H1 (cell line): ENCODE measurements at regions not wholly inside any gene's neighbourhood (a gene's known extent, or its start where the extent isn't known, plus 50 kb on each side); places are given as distances from the start of the nearest gene placed in this dataset.

Experiments used
- CTCF ChIA-PET: fragments of 300-600 bp; sonication (Branson Sonifier 250); formaldehyde crosslinking; loops from one replicate; lab custom pipeline; 2021; ENCODE audit not compliant: partially characterized antibody; lab: Charles Lee
- POLR2A ChIA-PET: fragments of 300-600 bp; sonication (Branson Sonifier 250); formaldehyde crosslinking; loops from one replicate; lab custom pipeline; 2021; ENCODE audit warnings: inconsistent platforms; ENCODE audit not compliant: partially characterized antibody; lab: Charles Lee
- DNase-seq, 2 experiments: peaks; one replicate each; pipeline versions ENCODE4 v3.0.0 to v3.0.0-alpha.2; 2010 to 2022; ENCODE audit warnings: low spot score in 2 of 2, low read depth in 1 of 2, mixed read lengths in 1 of 2
- FAIRE-seq: peaks from 2 replicates; lab custom pipeline; 2011; peaks lifted over from hg19 to GRCh38; lab: Jason Lieb, UNC
- H2AFZ ChIP-seq: 2 replicates; pipeline ENCODE4 v1.8.1; 2012; ENCODE audit warnings: low read length, inconsistent platforms
- H2AK5ac ChIP-seq: 2 replicates; pipeline ENCODE4 v1.6.1; 2013; ENCODE audit warnings: low read depth, low read length
- H2BK120ac ChIP-seq: replicated peaks from 2 replicates; pipeline ENCODE3; 2013; ENCODE audit warnings: low read depth, low read length, inconsistent platforms
- H2BK12ac ChIP-seq: 2 replicates; pipeline ENCODE4 v1.6.1; 2013; ENCODE audit warnings: low read depth, low read length
- H2BK15ac ChIP-seq: 2 replicates; pipeline ENCODE4 v1.6.1; 2013; ENCODE audit warnings: low read length
- H2BK20ac ChIP-seq: 2 replicates; pipeline ENCODE4 v1.6.1; 2013; ENCODE audit warnings: low read length
- H2BK5ac ChIP-seq: 2 replicates; pipeline ENCODE4 v1.6.1; 2013; ENCODE audit warnings: low read depth, low read length
- H3K14ac ChIP-seq: 2 replicates; pipeline ENCODE4 v1.6.1; 2013; ENCODE audit warnings: inconsistent platforms; ENCODE audit not compliant: insufficient read length
- H3K18ac ChIP-seq: 2 replicates; pipeline ENCODE4 v1.6.1; 2013; ENCODE audit warnings: low read length; ENCODE audit errors: extremely low read depth
- H3K23ac ChIP-seq: 2 replicates; pipeline ENCODE4 v1.6.1; 2013; ENCODE audit warnings: inconsistent platforms; ENCODE audit not compliant: insufficient read length
- H3K23me2 ChIP-seq: 2 replicates; pipeline ENCODE4 v1.6.1; 2013; ENCODE audit warnings: low read depth, low read length
- H3K27ac ChIP-seq: 2 replicates; pipeline ENCODE4 v1.6.1; 2011; ENCODE audit warnings: low read depth, low read length, inconsistent platforms
- H3K27me3 ChIP-seq, 4 experiments: replicated peaks in 1 of 4; 1 replicate in 1 of 4; 2 replicates in 3 of 4; pipeline versions ENCODE4 v1.6.1 to v1.8.1; 2011 to 2013; ENCODE audit warnings: low read length in 3 of 4, mild to moderate bottlenecking in 3 of 4, inconsistent platforms in 2 of 4, mixed read lengths in 2 of 4, moderate library complexity in 1 of 4; ENCODE audit not compliant: control insufficient read depth in 3 of 4, insufficient read depth in 3 of 4; ENCODE audit errors: extremely low read depth in 1 of 4
- H3K36me3 ChIP-seq, 4 experiments: 2 replicates each; pipeline versions ENCODE4 v1.6.1 to v1.8.1; 2011 to 2013; ENCODE audit warnings: mild to moderate bottlenecking in 4 of 4, low read length in 3 of 4, moderate library complexity in 2 of 4, control low read depth in 1 of 4, inconsistent platforms in 1 of 4; ENCODE audit not compliant: insufficient read depth in 4 of 4, control insufficient read depth in 2 of 4
- H3K4ac ChIP-seq: replicated peaks from 2 replicates; pipeline ENCODE3; 2013; ENCODE audit warnings: low read length, low read depth, mixed read lengths, inconsistent platforms; ENCODE audit not compliant: insufficient read length
- H3K4me1 ChIP-seq, 4 experiments: replicated peaks in 1 of 4; 1 replicate in 1 of 4; 2 replicates in 3 of 4; pipeline versions ENCODE4 v1.6.1 to v1.8.1; 2011 to 2013; ENCODE audit warnings: low read length in 3 of 4, inconsistent platforms in 2 of 4, mixed read lengths in 1 of 4; ENCODE audit not compliant: insufficient read depth in 4 of 4, control insufficient read depth in 3 of 4
- H3K4me2 ChIP-seq, 2 experiments: 2 replicates each; pipeline versions ENCODE4 v1.6.1 to v1.8.1; 2011 to 2013; ENCODE audit warnings: low read depth in 2 of 2, low read length in 2 of 2, control low read depth in 1 of 2, inconsistent platforms in 1 of 2, mild to moderate bottlenecking in 1 of 2; ENCODE audit not compliant: insufficient read depth in 1 of 2
- H3K4me3 ChIP-seq, 4 experiments: fragments of 200-600, 300-600 bp in 1 of 4; sonication (generic), shearing (Covaris generic), sonication (Bioruptor Twin) in 1 of 4; 2 replicates each; pipeline versions ENCODE4 v1.5.1 to v1.8.1; 2011 to 2016; ENCODE audit warnings: low read length in 4 of 4, low read depth in 3 of 4, control low read depth in 2 of 4, inconsistent platforms in 2 of 4, mild to moderate bottlenecking in 2 of 4, mixed read lengths in 1 of 4, moderate library complexity in 1 of 4; ENCODE audit not compliant: insufficient read depth in 2 of 4; ENCODE audit errors: extremely low read depth in 1 of 4
- H3K56ac ChIP-seq: replicated peaks from 2 replicates; pipeline ENCODE3; 2013; ENCODE audit warnings: low read depth, mild to moderate bottlenecking, mixed read lengths, low read length, inconsistent platforms; ENCODE audit not compliant: insufficient read length
- H3K79me1 ChIP-seq: 2 replicates; pipeline ENCODE4 v1.6.1; 2013; ENCODE audit warnings: low read depth, low read length, control low read depth
- H3K79me2 ChIP-seq, 2 experiments: 2 replicates each; pipeline versions ENCODE4 v1.6.1 to v1.8.1; 2012 to 2013; ENCODE audit warnings: low read length in 2 of 2, mild to moderate bottlenecking in 2 of 2, inconsistent platforms in 1 of 2; ENCODE audit not compliant: insufficient read depth in 2 of 2, control insufficient read depth in 1 of 2
- H3K9ac ChIP-seq, 4 experiments: replicated peaks in 1 of 4; 1 replicate in 1 of 4; 2 replicates in 3 of 4; pipeline versions ENCODE4 v1.6.1 to v1.8.1; 2011 to 2013; ENCODE audit warnings: low read depth in 3 of 4, low read length in 3 of 4, control low read depth in 2 of 4, mild to moderate bottlenecking in 2 of 4, moderate library complexity in 2 of 4, inconsistent platforms in 1 of 4; ENCODE audit errors: extremely low read depth in 1 of 4
- H3K9me3 ChIP-seq, 2 experiments: 2 replicates each; pipeline versions ENCODE4 v1.6.1 to v1.8.1; 2012 to 2013; ENCODE audit warnings: mild to moderate bottlenecking in 2 of 2, moderate library complexity in 2 of 2, control low read depth in 1 of 2, inconsistent platforms in 1 of 2, low read depth in 1 of 2, low read length in 1 of 2, mixed read lengths in 1 of 2; ENCODE audit not compliant: insufficient read depth in 2 of 2
- H4K20me1 ChIP-seq, 2 experiments: replicated peaks in 1 of 2; 2 replicates each; pipeline versions ENCODE3 to v1.8.1; 2011 to 2013; ENCODE audit warnings: inconsistent platforms in 2 of 2, low read length in 2 of 2, mild to moderate bottlenecking in 1 of 2; ENCODE audit not compliant: insufficient read depth in 2 of 2, control insufficient read depth in 1 of 2
- H4K5ac ChIP-seq: 2 replicates; pipeline ENCODE4 v1.6.1; 2013; ENCODE audit warnings: low read length, low read depth, mixed read lengths, inconsistent platforms; ENCODE audit not compliant: insufficient read length
- H4K8ac ChIP-seq: 2 replicates; pipeline ENCODE4 v1.8.0; 2013; ENCODE audit warnings: mild to moderate bottlenecking, moderate library complexity, low read length, inconsistent platforms; ENCODE audit not compliant: insufficient read depth; ENCODE audit errors: extremely low read depth
- H4K91ac ChIP-seq: replicated peaks from 2 replicates; pipeline ENCODE3; 2013; ENCODE audit warnings: low read length, mixed read lengths, inconsistent platforms; ENCODE audit not compliant: insufficient read length
- WGBS, 2 experiments: shearing (Covaris generic) in 1 of 2; methylation state at CpG; one replicate each; pipeline versions ENCODE4 v1.1.6 to v1.1.7; 2013 to 2015; ENCODE audit warnings: low lambda C conversion rate in 2 of 2, mixed read lengths in 2 of 2, inconsistent platforms in 1 of 2, low coverage in 1 of 2, missing lambda C conversion rate in 1 of 2; ENCODE audit not compliant: insufficient replicate concordance in 2 of 2, insufficient coverage in 1 of 2, insufficient read length in 1 of 2; ENCODE audit errors: extremely low coverage in 1 of 2, missing lambda C conversion rate in 1 of 2; 5-methylcytosine and 5-hydroxymethylcytosine counted together

DNA sequence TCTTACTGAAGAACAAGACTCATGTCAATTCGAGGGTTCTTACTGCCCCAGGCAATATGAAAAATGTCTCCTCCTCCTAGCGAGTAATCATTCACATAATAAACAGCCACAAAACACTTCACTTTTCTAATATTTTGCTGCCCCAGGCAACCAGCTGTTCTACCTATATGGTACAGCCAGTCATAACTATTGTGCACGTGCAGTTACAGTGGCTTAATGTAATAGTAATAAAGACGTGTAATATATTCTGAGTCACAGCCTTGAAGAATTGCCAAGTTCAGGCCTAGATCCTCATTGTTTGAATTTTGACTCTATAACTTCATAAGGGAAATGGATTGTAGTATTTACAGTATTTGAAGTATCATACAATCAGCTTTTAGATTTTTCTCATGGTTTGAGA, 1250.0 kb upstream of the GBE1 start:
- Histone ChIP-seq H2BK120ac (no peak overlapping the region), H3K4me2 (no peak overlapping the region), H4K20me1 (no peaks in the 10 kb centered on the region), H3K56ac (no peak overlapping the region), H3K27me3 (peaks cover 0 to 1% (median 0%) of the 10 kb centered on the region in 4 experiments; a peak in 2 of 7 replicates), H4K91ac (no peak overlapping the region), H4K5ac (no peak overlapping the region), H3K23ac (no peak overlapping the region), H2BK15ac (no peak overlapping the region), H3K27ac (no peak overlapping the region), H3K79me2 (no peaks in the 10 kb centered on the region), H3K36me3 (no peaks in the 10 kb centered on the region), H2AK5ac (no peak overlapping the region), H3K14ac (no peak overlapping the region), H3K9me3 (no peaks in the 10 kb centered on the region), H3K18ac (no peak overlapping the region), H3K79me1 (no peaks in the 10 kb centered on the region), H3K4me3 (no peak overlapping the region), H3K9ac (no peak overlapping the region), H4K8ac (no peak overlapping the region), H2BK12ac (no peak overlapping the region), H2BK20ac (no peak overlapping the region), H3K23me2 (no peaks in the 10 kb centered on the region), H2AFZ (no peak overlapping the region), H3K4ac (no peak overlapping the region), H2BK5ac (no peak overlapping the region), H3K4me1 (peaks cover 0 to 4% (median 0%) of the 10 kb centered on the region in 4 experiments; a peak in 1 of 7 replicates)
- POLR2A ChIA-PET, result no interaction called here
- DNase-seq (no peak), FAIRE-seq (no peak)
- 92% methylated on average over 4 of the region's 4 CpGs; no CpG with 5 or more reads in 1 of the 2 experiments for WGBS, 2 experiments
- CTCF ChIA-PET, result interaction anchor here (0.6 kb wide), 1 partner anchor 19 kb away, joined by 3 read pairs; no protein-coding TSS in a partner anchor
